HuH-7 (cell line): ENCODE measurements at regions not wholly inside any gene's neighbourhood (a gene's known extent, or its start where the extent isn't known, plus 50 kb on each side); places are given as distances from the start of the nearest gene placed in this dataset.
"Not testable (repeated sequence)": the region's sequence is repeated elsewhere in the genome, so short reads cannot be mapped to it uniquely, and the experiment has no call there.

Source experiments
- DNase-seq: peaks from one replicate; pipeline ENCODE4 v3.0.0; 2011; ENCODE audit warnings: low spot score

DNA sequence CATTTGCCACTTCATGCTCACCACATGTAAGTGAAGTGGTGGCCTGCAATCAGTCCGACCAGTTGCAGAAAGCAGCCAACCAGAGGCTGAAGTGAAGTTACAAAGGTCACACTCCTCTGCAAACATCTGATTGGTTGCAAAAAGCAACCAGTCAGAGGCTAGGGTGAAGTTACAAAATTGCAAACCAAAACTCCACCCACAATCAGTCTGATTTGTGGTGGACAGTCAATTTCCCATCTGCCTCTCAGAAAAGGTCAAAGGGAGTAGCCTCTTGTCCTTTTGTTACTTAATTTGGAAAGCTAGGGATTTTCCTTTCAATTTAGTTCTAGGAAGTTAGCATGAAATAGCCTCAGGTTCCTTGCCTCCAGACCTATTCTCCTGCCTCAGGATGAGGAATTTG lies 185.0 kb downstream of the UXS1 start:
- no peak for DNase-seq

DNA sequence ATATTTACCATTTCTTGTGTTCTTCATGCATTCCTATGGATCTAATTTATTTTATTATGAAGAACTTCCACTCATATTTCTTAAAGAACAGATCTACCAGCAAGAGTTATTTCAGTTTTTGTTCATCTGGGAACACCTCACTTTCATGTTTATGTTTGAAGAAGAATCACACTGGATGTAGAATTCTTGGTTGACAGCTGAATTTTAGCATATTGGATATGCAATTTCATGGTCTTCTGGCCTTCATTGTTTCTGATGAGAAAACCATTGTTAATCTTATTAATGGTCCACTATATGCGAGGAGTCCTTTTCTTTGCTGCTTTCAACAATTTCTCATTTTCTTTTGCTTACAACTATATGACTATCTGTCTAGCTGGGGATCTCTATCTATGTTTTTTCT lies 189.2 kb downstream of the UXS1 start:
- DNase-seq, result no peak

DNA sequence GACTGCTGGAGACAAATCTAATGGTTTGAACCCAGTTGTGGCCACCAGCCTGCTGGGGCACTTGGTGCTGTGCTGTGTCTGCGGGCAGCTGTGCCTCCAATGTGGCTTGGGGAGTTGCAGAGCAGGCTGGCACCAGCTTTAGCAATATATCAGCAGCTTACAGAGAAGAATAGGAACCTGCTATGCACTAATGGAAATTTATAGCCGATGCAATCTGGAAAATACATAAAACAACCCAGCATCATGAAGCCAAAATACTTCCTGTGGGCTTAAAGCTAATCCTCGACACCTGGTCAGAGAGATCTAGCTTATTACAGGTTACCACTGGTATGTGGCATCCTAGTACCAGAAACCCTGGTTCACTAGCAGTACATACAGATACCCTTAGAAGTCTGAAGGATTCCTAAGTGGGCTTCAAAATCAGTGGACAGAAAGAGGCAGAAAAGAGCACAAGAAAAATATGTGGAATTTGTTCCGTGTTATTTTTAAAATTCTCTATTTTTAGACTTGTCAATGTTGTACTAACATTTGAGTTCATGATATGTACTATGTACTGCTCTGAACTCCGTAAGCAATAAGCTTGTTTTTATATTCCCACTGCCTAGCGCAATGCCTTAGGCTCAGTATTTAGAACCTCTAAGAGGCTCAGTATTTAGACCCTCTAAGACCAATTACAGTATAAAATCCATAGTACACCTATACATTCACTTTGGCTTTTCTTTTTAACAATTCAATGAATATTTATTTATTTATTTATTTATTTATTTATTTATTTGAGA lies 194.7 kb downstream of the UXS1 start:
- DNase-seq, result no peak

DNA sequence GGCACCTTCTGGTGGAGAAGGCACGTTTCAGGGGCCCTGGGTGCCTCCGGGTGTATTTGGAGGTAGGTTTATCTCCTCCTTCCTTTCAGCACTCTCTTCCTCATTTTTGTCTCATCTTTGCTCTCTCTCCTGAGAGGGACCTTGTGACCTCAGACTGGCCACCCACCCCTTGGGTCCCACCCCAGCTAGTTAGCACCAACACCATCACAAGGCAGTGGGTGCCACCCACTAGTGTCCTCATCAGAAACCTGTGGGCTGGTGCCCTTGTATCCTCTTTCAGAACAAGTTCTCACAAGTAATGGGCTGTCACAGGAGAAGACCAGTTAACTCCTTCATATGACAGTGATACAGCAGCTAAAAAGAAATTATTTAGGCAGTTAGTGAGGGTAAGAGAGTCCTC lies 196.4 kb downstream of the UXS1 start:
- no peak for DNase-seq

DNA sequence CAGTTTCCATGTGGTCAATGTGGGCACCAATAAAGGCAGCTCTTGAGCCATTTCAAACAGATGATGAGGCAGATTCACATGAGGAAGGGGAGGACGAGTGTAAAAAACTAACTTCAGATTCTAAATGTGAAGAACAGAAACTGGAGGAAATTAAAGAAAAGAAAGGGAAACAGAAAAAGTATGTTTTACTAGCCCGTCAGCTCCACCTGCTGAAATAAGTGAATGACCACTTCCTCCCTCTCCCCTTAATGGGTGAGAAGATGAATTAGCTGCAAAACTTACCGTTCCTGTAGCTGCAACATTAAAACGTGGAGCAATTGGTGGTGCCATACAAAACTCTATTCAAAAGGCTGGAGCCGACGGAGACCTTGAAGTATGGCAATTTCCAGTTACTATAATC lies 203.5 kb downstream of the UXS1 start:
- no peak for DNase-seq

DNA sequence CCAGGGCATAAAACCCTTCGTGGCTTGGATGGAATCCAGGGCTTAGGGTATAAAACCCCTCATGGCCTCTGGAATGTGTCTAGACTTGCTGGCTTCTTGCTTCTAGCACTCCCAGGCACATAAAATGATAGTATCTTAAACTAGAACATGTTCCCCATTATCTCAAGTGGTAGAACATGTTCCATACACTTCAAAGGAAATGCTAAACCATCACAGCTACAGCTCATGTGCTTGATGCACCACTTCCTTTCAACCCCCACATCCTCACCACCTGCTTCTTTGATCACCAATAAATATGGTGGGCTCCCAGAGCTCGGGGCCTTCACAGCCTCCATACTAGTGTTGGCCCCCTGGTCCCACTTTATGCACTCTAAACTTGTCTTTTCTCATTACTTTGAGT lies 204.3 kb downstream of the UXS1 start:
- DNase-seq, result not testable (repeated sequence)

DNA sequence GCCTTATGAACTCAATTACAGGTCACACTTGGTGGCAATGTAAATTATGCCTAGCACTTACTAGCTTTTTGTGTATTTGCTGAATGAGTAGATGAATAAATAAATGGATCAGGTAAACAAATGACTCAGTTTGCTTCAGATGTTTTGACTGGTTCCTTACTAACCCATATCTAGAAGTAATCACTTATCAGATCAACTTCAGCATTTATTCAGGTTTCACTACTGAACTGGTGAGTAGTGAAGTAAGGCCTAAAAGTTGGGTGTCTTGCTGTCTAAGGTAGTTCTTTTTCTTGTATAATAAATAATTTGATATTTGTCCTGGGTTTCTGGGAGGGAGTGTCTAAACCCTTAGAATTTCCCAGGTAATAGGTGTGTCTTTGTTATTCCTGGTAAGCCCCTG lies 205.0 kb downstream of the UXS1 start:
- no peak for DNase-seq

DNA sequence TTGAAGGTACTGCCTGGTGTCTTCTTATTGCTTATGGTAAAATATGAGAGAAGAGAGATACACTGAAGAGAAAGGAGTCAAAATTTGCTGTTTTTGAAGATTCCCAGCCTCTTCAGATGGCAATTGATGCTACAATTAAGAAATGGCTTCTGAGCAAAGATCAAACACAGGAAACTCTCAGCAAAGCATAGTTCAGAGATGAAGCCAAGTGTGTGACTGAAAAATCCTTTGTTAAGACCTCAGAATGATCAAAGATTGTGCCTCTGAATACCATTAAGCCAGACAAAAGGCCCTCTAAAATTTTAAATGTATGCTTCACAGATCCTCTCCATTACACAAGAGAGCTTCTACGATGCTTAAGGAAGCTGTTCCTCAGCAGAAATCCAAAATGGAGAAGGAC lies 216.3 kb downstream of the UXS1 start:
- DNase-seq, result no peak

DNA sequence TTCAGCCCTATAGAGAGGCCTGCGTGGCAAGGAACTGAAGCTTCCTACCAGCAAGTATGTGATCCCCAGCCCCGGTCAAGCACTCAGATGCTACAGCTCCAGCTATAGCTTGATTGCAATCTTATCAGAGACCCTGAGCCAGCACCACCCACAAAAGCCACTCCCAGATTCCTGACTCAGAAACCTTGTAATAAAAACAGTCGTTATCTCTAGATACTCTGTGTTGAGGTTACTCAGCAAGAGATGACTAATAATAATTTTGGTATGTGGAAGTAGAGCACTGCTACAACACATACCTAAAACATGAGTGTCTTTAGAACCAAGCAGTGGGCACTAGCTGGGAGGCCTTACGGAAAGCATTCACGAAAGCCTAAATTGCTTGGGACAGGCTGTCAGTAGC lies 216.9 kb downstream of the UXS1 start:
- DNase-seq, result no peak

DNA sequence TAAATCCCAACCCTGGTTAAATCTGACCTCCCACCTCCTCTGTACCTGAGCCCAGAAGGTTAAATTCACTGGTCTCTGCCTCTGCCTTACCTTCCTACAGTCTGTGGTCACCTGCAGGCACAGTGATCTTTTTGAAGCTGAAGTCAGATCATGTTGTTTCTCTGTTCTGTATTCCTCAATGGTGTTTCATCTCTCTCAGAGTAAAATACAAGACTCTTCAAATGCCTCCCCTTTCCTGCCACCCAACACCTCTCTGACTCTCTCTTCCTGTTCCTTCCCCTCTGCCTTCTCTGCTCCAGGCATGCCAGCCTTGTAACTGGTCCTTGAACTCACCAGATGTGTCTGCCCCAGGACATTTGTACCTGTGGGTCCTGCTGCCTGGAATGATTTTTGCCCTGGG lies 219.3 kb downstream of the UXS1 start:
- no peak for DNase-seq

DNA sequence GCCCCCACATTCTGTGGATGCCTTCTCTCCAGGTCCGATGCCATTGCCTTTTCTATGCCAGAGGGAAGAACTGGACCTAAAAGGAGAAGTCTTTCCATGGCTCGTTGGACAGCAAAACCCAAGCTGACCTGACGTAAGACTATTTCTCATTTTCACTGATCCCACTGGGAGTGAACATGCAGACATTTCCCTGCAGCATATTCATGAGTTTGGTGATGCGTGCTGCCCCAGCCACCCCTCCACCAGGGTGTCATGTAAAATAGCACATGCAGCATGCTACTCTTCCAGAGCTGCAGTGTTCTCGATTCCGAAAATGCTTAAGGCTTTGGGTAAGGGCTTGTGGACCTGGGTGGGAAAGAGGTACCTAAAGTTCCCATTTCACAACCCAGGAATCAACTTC lies 221.2 kb downstream of the UXS1 start:
- DNase-seq, result no peak

DNA sequence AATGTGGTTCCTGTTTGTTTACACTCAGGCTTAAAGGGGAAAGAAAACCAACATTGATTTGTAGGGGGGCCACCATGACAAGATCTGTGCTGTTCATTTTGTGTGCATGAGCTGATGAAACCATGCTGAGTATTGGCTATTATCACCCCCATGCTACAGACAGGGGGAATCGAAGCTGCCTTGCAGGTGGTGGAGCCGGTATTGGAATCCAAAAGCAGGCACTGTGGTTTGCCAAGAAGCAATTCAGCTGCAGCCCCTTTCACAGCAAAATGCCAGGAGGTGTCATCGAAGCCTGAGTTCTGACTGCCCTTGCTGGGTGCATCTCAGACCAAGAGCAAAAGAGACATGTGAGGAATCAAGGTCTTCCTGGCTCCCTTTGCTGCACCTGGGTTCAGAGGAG lies 221.9 kb downstream of the UXS1 start:
- no peak for DNase-seq

DNA sequence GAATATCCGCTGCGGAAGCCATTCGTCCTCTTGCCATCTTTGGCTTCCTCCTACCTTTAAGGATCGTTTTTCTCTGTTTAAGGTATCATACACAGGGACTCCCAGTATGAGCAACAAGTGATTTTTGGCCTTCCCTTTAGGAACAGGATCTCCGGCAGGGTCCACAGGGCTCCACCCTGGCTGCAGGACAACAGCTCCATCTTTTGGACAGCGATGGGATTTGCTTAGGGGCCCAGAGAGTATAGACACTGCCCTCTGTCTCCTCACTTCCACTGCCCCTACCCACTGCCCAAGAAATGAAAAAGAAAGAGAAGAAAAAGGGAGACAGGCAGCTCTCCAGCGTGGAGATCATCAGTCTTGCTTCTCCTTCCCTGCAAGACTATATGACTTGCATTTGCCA lies 224.5 kb downstream of the UXS1 start:
- no peak for DNase-seq

DNA sequence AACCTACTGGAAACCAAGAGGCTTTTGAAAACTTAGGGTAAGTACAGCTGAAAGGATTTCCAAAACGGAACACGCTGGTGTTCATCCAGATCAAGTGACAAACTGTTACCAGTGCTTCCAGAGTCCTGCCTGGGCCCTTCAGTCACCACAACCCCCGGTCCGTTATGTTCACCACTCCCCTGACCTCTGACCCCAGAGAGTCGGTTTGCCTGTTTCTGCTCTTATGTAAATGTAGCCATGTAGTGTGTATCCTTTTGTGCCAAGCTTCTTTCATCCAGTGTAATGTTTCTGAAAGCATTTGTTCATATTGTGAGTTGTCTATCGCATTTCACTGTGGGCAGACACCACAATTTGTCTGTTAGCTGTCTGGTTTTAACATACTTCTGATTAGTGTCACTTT lies 217.5 kb downstream of the NCK2 start:
- no peak for DNase-seq

DNA sequence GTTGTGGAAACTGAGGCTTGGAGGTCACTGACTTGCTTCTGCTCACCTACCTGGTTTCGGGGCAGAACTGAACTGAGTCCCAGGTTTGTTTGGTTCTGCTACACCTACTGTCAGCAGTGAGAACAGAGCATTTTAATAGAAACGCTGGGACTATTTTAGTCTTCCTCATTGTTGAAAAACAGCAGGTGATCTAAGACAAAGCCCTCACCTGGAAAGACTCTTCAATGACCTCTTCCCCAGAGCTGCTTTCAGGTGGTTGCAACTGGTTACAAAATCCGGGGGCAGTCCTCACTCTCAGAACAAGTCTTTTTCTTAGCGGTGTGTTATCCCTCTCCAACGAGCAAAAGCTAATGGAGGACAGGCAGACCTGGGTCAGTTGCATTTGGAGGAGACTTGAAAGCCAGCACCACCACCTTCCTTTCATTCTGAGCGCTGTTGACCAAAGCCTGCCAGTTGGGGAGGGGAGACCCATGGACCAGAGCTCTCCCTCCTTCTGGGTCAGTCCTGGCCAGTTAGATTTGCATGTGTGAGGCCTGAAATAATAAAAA lies 217.0 kb downstream of the NCK2 start:
- no peak for DNase-seq

DNA sequence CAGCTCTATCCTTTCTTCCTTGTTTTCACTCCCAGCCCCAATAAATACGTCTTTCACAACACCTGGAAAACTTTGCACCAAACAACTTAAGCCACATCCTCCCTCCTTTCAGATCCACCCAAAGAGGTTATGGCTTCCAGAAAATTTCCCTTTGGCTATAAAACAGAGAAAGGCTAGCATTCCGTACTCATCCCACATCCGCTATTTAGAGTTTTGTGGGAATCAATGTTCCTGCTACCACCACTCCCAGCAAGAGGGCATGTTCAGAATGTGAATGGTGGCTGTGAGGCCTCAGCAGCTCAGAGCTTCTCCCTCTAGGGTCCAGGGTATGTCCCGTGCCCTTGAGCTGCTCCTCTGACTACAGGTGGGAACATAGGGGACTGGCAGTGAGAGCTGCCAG lies 214.6 kb downstream of the NCK2 start:
- DNase-seq, result no peak

DNA sequence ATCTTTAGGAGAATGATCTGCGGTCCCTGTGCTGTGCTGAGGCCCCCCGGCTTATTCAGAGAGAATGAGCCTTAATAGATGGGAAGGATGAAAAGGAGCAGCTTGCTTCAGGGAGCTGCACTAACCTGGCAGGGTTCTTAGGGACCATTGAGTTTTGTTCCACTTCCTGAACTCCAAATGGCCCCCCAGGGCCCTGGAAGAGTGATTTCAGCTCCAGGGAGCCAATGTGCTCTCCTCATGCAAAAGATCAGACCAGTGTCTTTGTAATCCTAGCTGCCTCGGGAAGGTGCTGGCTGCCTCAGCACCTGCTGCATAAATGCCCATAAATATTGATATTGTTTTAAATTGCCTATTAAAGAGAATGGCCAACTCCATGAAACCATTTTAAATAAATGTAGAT lies 210.2 kb downstream of the NCK2 start:
- DNase-seq, result no peak

DNA sequence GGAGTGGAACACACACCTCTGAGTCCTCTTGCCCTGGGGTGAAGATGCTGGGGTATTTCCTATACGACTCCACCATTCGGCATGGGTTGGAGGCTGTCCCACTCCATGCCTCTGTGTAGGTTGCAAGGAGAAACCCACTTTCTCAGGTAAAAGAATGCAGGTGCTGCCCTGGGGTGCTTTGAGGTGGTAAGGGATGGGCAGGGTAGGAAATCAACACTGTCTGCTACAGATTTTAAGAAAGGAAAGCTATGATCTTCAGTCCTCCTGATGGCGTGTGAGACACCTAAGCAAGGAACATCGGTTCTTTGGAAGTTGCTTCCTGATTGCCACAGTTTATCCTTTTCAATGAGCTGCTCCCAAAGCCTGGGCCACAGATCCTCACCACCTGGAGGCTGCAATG lies 209.2 kb downstream of the NCK2 start:
- no peak for DNase-seq

DNA sequence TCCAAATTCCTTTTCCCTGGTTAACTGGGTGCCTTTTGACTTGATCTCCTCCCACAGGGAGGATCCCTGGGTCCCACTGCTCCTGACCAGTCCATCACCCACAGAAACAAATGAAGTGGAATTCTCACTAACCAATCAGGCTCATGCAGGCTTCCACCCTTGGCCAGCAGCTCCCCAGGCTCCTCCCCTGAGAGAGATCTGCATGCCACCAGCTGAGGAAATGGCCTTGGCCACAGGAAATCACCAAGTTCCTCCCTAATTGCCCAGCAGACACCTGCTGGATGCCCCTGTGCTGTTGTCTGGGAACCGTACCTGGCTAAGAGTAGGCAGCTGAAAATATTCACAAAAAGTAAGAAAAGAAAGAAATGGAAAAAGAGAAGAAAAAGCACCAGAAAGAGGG lies 207.4 kb downstream of the NCK2 start:
- DNase-seq, result no peak

DNA sequence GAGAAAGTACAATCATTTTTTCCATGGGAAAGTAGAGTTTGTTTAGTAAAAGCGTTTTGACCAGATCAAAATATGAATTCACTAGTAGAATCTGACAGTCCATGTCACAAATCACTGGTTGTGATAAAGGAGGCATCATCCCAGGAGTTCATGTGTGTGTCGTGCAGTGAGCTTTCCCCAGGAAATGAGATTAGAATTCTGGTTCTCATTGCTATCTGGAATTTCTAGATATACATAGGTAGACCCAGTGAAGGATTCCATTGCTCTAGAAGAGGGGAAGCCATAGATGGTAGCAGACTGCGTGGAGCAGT lies 206.6 kb downstream of the NCK2 start:
- DNase-seq, result no peak

DNA sequence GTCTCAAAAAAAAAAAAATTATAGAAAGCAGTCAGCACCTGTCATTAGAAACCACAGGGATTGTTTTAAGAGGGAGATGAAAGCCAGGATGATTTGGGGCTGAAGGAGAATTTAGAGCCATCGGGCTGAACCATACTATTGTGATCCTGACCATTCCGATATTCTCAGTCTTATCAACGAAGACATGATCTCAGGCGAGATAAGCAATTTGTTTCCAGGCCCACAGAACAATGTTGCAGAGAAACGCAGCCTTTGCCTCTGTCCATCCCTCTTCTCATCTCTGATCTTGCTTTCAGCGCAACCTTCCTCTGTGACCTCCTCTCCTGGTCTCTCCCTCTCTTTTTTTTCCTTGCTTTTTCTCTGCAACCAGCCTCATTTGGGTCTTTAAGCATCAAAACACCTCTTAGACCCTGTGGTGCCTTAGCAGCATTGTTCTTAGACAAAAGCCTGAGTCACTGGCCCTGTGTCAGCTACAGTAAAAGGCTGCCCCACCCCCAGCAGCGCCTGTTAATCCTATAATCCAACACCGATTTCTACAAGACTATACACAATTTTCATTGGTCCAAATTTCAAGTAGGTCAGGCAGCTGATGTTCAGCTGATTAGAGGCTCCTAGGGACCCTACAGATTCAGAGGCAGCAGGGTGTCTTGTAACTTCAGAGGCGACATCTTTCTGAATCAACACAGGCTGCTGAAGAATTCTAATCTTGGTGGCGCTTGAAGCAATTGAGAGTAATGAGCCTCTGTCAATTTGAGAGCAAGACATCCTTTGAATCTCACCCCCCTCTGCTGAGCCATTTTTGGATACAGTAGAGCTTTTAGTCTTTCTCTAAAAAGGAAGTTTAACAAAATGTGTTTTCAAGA lies 206.0 kb downstream of the NCK2 start:
- no peak for DNase-seq

DNA sequence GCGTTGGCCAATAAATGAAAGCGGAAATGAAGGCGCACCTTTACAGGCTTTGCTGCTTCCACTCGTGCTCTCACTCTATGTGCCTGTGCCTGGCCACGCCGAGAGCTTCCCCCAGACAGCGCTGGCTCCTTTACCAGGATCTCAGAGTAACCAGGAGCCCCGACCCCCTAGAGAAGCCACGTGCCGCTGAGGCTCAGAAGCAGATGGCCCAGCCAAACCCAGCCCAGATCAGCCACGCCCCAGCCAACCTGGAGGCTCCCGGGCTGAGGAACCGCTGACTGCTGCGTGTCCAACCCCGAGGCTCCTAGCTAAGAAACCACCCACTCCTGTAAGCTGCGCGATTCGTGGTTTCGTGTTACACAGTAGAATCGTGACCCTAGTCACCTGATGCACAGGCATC lies 199.3 kb downstream of the NCK2 start:
- no peak for DNase-seq
